ENCODE measurements at regions not wholly inside any gene's neighbourhood (a gene's known extent, or its start where the extent isn't known, plus 50 kb on each side); places are given as distances from the start of the nearest gene placed in this dataset.
"Not testable (repeated sequence)": the region's sequence is repeated elsewhere in the genome, so short reads cannot be mapped to it uniquely, and the experiment has no call there.

DNA sequence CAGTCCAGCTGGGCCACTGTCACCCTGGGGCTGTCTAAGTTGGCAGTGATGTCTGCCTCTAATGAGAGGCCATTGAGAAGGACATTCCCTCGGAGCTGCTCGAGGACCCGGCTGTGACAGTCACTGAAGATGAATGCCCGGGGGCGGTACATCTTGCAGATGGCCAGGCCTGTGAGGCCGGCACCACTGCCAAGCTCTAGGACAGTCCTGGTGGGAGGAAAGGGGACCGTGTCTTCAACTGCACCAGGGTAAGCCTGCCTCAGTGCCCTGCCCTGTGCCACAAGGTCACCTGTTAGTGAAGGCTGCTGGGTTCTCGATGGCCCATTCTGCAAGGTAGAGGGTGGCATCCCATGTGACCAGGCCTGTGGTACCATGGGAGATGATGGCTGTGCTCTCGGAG, 236.6 kb upstream of the FRG2C start:
- not testable (repeated sequence) for TF ChIP-seq ZNF274 (IDR thresholded peaks at IDR 0.05; ENCODE audit: low read depth, low read length); YY1 (IDR thresholded peaks at IDR 0.05; ENCODE audit: insufficient read depth, insufficient read length); SUZ12 (IDR thresholded peaks at IDR 0.05; ENCODE audit: extremely low read depth, insufficient read depth, insufficient read length)

Measured in NT2/D1 (cell line).